ENCODE measurements at regions not wholly inside any gene's neighbourhood (a gene's known extent, or its start where the extent isn't known, plus 50 kb on each side); places are given as distances from the start of the nearest gene placed in this dataset.

DNA sequence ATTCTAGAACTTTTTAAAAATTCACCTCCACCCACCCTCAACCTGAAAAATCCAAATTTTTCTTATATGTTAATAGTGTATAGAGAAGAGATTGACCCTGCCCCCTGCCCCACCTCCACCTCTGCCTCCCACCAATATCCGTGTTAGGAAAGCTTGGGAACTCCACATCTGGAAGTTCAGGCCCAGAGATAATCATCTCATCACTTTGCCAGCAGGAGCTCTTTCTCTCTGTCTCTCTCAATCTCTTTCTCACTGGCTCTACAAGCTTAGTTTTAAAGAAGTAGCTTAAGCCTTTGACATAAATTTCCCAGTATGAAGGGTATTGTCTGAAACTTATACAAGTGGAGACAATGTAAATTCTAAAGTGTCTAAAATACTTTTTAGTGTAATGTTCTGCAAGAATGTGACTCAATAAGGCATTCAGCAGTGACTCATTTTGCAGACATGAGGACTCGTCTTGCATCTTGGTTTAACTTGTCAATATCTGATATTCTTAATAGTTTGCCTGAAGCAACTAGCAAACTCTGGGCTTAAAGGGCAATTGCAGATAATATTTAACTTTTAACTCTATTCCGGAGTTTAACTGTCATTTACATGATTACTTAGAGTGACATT, 299.8 kb upstream of the EPHA3 start:
- intact Hi-C loops (cut with micrococcal nuclease), result no loop called here
- ChIA-PET CTCF (no interaction called here), POLR2A (ENCODE audit: unreplicated experiment) (no interaction called here)
- no peak overlapping the region for H2BK5ac ChIP-seq (ENCODE audit: low read depth, low read length, poor library complexity, severe bottlenecking)
- ATAC-seq (ENCODE audit: low read depth) (peak; percentile 65), DNase-seq (peak; percentile 74)
- H2BK120ac ChIP-seq (ENCODE audit: low read depth, low read length), result peak overlapping the region; percentile 16; the same call in 1 of the 2 replicates
- no peak overlapping the region for H3K23ac ChIP-seq (ENCODE audit: low read depth, low read length)
- no peak overlapping the region for H4K5ac ChIP-seq (ENCODE audit: low read depth, low read length)
- H3K9me1 ChIP-seq (ENCODE audit: insufficient read depth, low read length), result no peaks in the 10 kb centered on the region
- no peak overlapping the region for H4K91ac ChIP-seq (ENCODE audit: insufficient read depth, low read depth, low read length)
- peak overlapping the region; percentile 5; the same call in 1 of the 2 replicates for H2BK20ac ChIP-seq (ENCODE audit: low read depth, low read length)
- no peaks in the 10 kb centered on the region for H3K9me3 ChIP-seq (ENCODE audit: control insufficient read depth, insufficient read depth, low read length)
- H3K4me3 ChIP-seq (ENCODE audit: insufficient read depth, low read depth, low read length), result no peak overlapping the region
- H4K8ac ChIP-seq (ENCODE audit: low read depth in 2 of 2, low read length in 2 of 2), result no peak overlapping the region; a peak in 1 of 4 replicates
- BruUV-seq (replicated peaks), result no TSS peak
- no peak overlapping the region for H2AK9ac ChIP-seq (replicated peaks; ENCODE audit: low read depth, low read length, poor library complexity)
- no peaks in the 10 kb centered on the region; the same call in 1 of the 2 replicates for H3K4me1 ChIP-seq (ENCODE audit: control insufficient read depth, insufficient read depth, low read length)
- no peak overlapping the region for H2AFZ ChIP-seq (replicated peaks; ENCODE audit: low read length, poor library complexity)
- no peaks in the 10 kb centered on the region for H3K79me1 ChIP-seq (ENCODE audit: low read depth in 1 of 2, low read length in 2 of 2)
- TF ChIP-seq RFX5 (IDR thresholded peaks at IDR 0.05; ENCODE audit: low read depth, low read length) (no peak), MAFK (IDR thresholded peaks at IDR 0.05; ENCODE audit: low read depth, low read length) (no peak), SMC3 (IDR thresholded peaks at IDR 0.05; ENCODE audit: low read depth, low read length) (no peak), RAD21 (IDR thresholded peaks at IDR 0.05; ENCODE audit: low read length) (no peak), MAZ (IDR thresholded peaks at IDR 0.05; ENCODE audit: borderline replicate concordance, low read depth, low read length) (no peak), RCOR1 (IDR thresholded peaks at IDR 0.05; ENCODE audit: insufficient replicate concordance, low read length) (no peak), BHLHE40 (IDR thresholded peaks at IDR 0.05; ENCODE audit: low read depth, low read length) (no peak), POLR2A (IDR thresholded peaks at IDR 0.05; ENCODE audit: low read depth, low read length) (no peak), FOS (IDR thresholded peaks at IDR 0.05; ENCODE audit: low read depth, low read length) (peak; percentile 56; the same call in 1 of the 2 replicates), NFE2L2 (IDR thresholded peaks at IDR 0.05; ENCODE audit: low read depth, low read length) (no peak), CEBPB (IDR thresholded peaks at IDR 0.05; ENCODE audit: low read depth, low read length) (peak; percentile 79), MXI1 (IDR thresholded peaks at IDR 0.05; ENCODE audit: borderline replicate concordance, low read depth, low read length) (no peak), CHD1 (IDR thresholded peaks at IDR 0.05; ENCODE audit: low read depth, low read length) (no peak)
- TF ChIP-seq, protein P1, sequence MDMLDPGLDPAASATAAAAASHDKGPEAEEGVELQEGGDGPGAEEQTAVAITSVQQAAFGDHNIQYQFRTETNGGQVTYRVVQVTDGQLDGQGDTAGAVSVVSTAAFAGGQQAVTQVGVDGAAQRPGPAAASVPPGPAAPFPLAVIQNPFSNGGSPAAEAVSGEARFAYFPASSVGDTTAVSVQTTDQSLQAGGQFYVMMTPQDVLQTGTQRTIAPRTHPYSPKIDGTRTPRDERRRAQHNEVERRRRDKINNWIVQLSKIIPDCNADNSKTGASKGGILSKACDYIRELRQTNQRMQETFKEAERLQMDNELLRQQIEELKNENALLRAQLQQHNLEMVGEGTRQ (IDR thresholded peaks at IDR 0.05; ENCODE audit: low read depth, low read length), result no peak
- no peak overlapping the region for H2AK5ac ChIP-seq (ENCODE audit: low read depth, low read length)
- peak overlapping the region; percentile 3; the same call in 1 of the 2 replicates for H3K4ac ChIP-seq (ENCODE audit: low read depth, low read length)
- dilution Hi-C loops (cut with HindIII; ENCODE audit: low sequenced_read_pairs, unreplicated experiment), result no loop called here
- H3K18ac ChIP-seq (ENCODE audit: low read depth, low read length), result no peak overlapping the region
- H3K56ac ChIP-seq (ENCODE audit: extremely low read depth, insufficient read depth, low read length), result no peak overlapping the region
- H3K27ac ChIP-seq (ENCODE audit: insufficient read depth, low read length), result no peak overlapping the region
- H3K36me3 ChIP-seq (ENCODE audit: control insufficient read depth, insufficient read depth, low read length), result no peaks in the 10 kb centered on the region
- no CpG with 5 or more reads among the region's 3 CpGs for WGBS, 2 experiments (ENCODE audit: extremely low coverage in 2 of 2, insufficient read length in 1 of 2)
- no peak overlapping the region for H3K14ac ChIP-seq (replicated peaks; ENCODE audit: low read depth, low read length)
- in situ Hi-C loops (cut with MboI; ENCODE audit: low sequenced_read_pairs), result no loop called here
- H3K4me2 ChIP-seq (ENCODE audit: low read depth, low read length), result no peak overlapping the region
- H3K27me3 ChIP-seq (ENCODE audit: control insufficient read depth, insufficient read depth, low read length), result no peaks in the 10 kb centered on the region
- no peaks in the 10 kb centered on the region for H4K20me1 ChIP-seq (ENCODE audit: insufficient read depth, low read length)
- no peak overlapping the region for H3K9ac ChIP-seq (ENCODE audit: low read depth, low read length)
- H2BK15ac ChIP-seq (ENCODE audit: low read depth, low read length), result no peak overlapping the region

All from IMR-90 (cell line).